SHP77 (cell line): ENCODE measurements at regions not wholly inside any gene's neighbourhood (a gene's known extent, or its start where the extent isn't known, plus 50 kb on each side); places are given as distances from the start of the nearest gene placed in this dataset.

Experiments used
- DNase-seq, 2 experiments: peaks; one replicate each; lab custom pipeline; 2025; lab: John Stamatoyannopoulos, UW

GRCh38 chr2:198498516-198498915 is 694.1 kb downstream of the PLCL1 start:
- DNase-seq = no peak

DNA sequence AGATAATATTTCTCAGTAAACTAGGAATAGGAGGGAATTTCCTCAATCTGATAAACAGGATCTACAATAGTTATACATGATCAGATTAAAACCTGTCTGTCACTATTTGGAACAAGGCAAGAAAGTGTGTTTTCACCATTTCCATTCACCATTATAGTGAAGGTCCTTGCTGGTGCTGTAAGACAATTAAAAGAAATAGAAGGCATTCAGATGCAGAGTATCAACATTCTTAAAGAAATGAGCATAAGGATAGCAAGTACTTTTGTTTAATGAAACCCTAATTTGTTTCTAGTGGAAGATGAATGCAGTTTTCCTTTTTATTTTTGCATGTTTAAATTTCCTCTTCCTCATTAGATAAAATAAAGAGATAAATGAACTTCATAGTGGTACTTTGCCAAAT is 693.7 kb downstream of the PLCL1 start:
- DNase-seq = no peak

DNA sequence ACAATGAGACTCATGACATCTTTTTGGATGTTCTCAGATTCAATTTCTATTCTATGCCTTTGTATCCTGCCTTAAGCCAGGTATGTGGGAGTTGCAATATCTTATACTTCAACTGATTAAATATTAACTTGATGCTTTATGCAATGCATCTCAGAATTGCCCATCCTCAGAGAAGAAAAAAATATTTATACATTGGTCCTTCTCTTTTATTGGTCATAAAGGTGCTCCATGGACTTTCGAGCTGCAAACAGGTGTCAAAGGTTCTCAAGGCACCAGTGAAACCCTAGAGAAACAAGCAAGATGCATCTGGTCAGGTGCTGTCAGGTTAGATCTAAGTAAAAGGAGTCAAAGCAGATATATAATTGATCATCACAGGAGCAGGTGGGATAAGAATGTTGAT is 690.5 kb downstream of the PLCL1 start:
- DNase-seq = no peak

DNA sequence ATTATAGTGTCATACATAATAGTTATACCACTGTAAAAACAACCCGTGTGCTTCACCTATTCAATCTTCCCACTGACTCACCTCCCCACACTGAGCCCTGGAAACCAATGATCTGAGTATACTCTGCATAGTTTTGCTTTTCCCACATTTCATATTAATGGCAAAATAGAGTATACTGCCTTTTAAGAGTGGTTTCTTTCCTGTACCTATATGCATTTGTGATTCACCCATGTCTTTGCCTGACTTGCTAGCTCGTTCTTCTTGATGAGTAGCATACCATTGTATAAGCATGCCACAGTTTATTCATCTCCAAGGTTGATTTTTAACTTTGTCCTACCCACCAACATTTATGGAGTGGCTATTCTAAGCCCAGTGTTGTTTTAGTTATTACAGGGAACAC is 686.4 kb downstream of the PLCL1 start:
- DNase-seq = no peak

DNA sequence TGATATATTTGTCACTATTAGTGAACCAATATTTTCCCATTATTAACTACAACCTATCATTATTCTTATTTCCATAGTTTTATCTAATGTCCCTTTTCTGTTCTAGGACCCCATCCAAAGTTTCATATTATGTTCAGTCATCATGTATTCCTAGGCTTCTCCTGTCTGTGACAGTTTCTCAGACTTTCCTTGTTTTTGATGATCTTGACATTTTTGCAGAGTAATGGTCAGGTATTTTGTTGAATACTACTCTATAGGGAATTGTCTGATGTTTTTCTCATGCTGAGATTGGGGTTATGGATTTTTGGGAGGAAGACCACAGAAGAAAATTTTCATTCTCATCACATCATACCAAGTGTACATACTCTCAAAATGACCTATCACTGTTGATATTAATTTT is 684.6 kb downstream of the PLCL1 start:
- no peak for DNase-seq

DNA sequence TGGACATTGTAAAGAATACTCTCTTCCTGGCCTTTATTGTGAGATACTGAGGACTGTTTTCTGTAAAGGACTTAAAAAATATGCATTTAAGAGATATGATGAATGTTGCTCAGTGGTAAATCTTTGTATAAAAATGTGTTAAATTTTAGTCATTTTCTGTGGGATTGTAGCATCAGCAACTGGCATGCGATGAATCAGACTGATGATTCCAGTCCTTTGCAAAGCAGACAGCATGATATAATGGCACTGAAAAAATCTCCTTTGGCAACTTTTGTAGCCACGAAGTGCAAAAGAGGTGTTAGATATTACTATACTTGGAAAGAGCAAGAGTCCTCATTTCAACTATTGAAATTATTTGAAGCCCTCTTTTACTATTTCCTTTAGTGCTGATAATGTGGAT is 678.7 kb downstream of the PLCL1 start:
- DNase-seq = no peak

DNA sequence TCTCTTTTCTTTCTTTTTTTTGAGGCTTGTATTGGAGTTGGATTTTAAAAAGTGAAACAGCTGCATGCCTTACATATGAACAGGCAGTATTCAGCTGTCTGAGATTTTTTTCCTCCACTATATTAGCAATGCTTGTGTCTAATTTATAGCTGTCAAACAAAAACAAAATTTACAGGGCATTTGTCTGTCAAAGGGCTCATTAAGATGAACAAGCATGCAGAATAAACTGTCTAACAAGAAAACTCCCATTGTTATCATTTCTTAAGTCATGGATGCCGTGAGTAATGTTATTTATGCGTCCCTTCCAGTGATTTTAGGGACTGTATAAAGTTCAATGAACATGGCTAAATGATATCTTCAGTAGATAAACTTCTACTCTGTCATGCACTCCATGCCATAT is 674.7 kb downstream of the PLCL1 start:
- no peak for DNase-seq

DNA sequence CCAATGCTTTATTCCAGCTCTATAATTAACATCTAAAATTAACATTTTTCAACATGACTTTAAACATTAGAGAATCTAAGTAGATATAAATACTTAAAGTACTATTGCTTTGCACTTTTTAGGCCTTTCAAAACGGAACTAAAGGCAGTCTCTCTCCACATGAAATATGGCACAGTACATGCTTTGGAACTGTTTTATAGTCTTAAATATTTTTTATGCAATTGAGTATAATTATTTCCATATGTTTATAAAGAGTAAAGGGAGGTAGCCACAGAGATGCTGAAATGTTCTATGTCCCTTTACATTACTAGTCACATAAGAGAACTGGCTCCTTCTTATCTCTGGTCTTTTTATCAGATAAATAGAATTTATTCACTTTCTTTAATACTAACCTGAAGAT is 674.0 kb downstream of the PLCL1 start:
- no peak for DNase-seq

DNA sequence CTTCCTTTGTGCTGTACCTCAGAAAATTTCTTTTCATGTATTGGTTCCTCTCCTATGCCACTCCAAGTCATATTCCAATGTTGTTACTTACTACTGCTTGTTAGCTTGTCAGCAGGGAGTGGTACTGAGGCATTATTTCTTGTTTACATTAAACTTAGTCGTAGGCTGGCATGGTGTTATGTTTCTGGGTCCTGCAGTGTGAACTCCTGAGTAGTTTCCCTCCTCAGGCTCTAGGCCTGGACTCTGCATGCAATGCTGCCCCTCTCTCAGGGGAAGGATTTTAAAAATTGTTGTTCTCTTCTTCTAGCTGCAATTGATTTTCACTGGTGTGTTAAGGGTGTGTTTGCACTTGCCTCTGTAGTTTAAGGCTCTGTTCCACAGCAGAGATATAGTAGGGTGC is 671.6 kb downstream of the PLCL1 start:
- DNase-seq = no peak

DNA sequence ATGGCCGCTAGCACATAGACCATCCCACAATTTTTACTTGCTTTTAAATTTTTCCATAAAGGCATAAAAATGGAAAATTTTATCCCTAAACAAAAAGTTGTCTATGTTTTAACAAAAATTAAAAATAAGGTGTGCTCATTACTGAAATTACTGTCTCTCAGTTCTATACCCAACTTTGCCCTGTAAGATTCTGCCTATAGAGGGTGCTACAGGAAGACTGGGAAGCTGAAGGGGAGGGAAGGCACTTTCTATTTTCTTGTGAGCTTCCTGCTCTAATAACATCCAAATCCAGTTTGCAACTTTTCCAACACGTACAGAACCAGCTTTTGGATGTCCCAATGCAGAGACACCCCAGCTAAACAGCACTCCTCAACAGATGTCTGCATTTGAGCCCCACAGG is 666.9 kb downstream of the PLCL1 start:
- no peak for DNase-seq

DNA sequence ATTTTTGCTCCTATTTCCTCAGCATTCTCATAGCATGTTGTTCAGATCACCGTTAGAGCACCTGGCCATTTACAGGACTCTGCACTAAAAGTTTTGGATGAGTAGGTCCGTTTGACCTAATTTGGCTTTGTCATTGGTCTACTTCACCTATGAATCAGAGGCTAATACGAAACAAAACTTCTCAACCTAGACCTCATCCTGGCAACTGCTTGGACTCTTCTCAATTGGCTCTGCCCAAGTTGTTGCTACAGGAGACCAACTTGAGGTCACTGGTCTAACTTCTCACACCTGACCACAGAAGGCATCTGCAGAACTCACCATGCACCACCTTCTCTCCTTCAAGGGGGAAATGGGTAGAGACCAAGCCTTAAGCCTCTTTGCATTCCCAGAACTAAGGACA is 663.7 kb downstream of the PLCL1 start:
- DNase-seq = no peak

DNA sequence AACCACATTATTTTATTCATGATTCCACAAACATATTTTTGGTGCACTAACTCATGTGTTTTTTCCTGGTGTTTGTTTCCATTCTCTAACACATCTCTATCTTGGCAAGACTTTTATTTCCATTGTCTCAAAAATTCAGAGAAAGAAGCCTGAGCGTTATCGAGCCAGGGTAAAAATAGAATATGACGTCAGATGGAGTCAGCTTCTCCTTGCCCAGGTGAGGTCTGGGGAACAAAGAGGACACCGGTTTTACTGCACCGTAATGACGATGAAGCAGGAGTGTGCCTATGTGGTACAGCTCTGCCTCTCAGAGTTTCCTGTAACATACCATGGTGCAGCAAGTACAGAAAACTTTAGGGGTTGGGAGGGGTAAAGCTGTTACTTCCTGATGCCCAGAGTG is 661.6 kb downstream of the PLCL1 start:
- no peak for DNase-seq

DNA sequence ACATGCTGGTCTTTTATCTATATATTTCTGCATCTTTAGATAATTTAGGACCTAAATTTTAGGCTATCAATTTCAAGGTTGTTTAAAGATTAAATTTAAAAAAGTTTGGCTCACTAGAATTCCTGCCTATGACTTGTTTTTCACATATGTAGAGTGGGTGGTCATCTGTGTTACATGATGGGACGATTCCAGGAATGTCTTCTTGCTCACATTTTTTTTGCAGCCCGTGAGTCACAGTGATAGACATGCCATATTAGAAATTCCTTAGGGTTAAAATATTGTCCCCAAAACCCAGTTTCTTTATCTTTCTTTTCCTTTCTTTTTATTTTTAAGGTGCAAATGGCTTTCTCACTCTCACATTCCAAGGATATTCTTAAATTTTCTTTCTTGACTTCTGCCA is 652.0 kb downstream of the PLCL1 start:
- no peak for DNase-seq

- DNase-seq = no peak
Measured at GRCh38 chr2:198453866-198454265, 649.5 kb downstream of the PLCL1 start.

DNA sequence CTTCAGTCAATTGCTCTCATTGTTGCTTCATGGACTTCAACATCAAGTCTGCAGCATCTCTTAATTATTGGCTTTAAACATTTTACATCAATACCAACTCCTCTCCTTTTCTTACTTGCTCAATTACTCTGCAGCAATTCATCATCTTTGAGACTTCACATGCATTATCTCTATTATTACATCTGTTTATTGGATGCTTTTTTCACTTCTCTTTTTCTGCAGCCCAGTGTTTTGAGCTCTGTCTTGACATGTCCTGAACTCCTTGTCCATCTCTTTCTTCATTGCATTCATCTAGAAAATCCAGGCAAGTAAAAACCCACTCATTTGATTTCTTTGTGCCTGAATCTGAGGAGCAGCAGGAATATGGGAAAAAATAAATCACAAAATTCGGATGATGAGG is 647.9 kb downstream of the PLCL1 start:
- DNase-seq = no peak

- DNase-seq = no peak
Measured at GRCh38 chr2:198448789-198449188, 644.4 kb downstream of the PLCL1 start.

DNA sequence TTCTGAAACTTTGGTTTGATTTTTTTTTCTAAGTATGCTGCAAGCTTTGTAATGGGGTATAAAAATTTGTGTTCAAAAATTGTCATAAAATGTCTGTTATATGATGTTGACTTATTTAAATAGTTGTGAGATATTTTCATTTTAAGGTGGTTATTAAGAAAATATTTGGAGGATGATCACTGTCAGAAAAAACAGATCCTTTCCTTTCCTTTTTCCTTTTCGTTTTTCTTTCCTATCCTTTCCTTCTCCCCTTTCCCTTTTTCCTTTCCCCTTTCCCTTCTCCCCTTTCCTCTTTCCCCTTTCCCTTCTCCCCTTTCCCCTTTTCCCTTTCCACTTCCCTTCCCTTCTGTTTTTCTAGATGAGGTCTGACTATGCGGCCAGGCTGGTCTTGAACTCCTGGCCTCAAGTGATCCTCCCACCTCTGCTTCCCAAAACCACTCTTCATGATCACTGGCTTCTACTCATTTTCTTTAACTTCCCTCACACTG is 640.5 kb downstream of the PLCL1 start:
- DNase-seq = no peak

DNA sequence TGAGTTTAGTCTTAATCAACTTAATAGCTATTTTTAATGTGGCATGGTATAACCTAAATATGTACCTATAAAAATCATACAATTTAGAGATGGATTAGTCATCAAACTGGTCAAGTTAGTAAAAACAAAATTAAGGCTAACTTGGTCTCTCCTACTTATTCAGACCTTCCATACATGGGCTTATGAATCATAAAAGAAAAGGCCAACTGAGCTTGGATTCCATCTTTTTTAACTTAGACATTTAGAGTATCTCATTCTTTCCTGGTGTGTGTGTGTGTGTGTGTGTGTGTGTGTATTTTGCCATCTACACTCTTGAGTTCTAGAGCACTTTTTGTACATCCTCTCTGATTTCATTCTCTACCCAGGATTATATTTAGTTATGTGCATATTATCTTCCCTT is 637.5 kb downstream of the PLCL1 start:
- no peak for DNase-seq

- DNase-seq = no peak
Measured at GRCh38 chr2:198441246-198441645, 636.9 kb downstream of the PLCL1 start.

DNA sequence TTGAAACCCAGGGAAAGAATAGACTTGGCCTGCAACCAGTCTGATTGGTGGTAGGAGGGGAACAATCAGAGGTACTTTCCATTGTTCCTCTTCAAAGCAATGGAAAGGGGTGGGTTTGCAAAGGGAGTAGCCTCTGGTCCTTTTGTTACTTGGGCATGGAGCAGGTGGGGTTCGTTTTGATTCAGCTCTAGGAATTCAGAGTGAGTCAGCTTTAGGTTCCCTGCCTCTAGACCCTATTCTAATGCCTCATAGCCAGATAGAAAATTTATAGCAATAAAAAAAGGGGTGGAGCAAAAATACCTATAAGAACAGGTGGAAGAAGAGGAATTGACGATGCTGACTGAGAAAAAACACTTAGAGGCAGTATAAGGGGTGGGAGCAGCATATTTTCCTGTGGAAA is 636.4 kb downstream of the PLCL1 start:
- no peak for DNase-seq

GRCh38 chr2:198438331-198438730 is 633.9 kb downstream of the PLCL1 start:
- no peak for DNase-seq

- no peak for DNase-seq
Measured at GRCh38 chr2:198424112-198424511, 619.7 kb downstream of the PLCL1 start.

- DNase-seq = no peak
Measured at GRCh38 chr2:198417836-198418235, 613.4 kb downstream of the PLCL1 start.

- DNase-seq = no peak
Measured at GRCh38 chr2:198414976-198415375, 610.6 kb downstream of the PLCL1 start.

- DNase-seq = no peak
Measured at GRCh38 chr2:198411936-198412335, 607.5 kb downstream of the PLCL1 start.
